Stimulated activated CD8-positive, alpha-beta memory T cell treated with anti-CD3 and anti-CD28 coated beads, Interleukin-4, amount 100 ng/mL, for 48 hours (primary cell): ENCODE measurements at regions not wholly inside any gene's neighbourhood (a gene's known extent, or its start where the extent isn't known, plus 50 kb on each side); places are given as distances from the start of the nearest gene placed in this dataset.

Experiments
- DNase-seq: peaks from one replicate; pipeline ENCODE4 v3.0.0-alpha.2; 2020

DNA sequence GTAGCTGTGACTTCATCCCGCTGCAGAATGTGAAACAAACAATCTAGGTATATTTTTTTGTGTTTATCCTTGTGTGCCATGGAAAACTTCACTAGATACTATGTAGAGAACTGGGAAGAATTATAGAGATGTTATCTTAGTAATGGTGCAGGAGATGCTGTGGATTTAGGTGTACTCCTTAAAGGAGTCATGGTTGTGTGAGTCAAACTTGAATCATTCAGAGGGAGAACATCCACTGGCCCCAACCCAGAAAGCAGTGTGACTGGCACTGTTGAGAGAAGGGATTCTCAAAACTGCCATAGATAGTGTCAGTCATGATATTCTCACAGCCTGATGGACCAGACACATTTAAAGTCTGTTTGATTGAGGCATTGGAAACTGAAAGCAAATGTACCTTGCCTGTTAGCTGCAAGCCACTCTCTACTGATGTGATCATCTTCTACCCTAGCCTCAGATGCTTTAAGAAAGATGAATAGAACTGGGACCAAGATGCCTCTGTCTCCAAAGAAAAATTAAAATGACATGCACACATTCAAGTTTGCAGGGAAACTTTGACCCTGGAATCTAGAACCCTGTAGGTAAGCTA lies 754.6 kb downstream of the MRPL39 start:
- no peak for DNase-seq

- no peak for DNase-seq
These were observed 757.2 kb downstream of the MRPL39 start for GRCh38 chr21:24850121-24850520.

- DNase-seq: no peak
These were observed 762.6 kb downstream of the MRPL39 start for GRCh38 chr21:24844671-24845070.

GRCh38 chr21:24840287-24840686 lies 767.0 kb downstream of the MRPL39 start:
- DNase-seq: no peak

DNA sequence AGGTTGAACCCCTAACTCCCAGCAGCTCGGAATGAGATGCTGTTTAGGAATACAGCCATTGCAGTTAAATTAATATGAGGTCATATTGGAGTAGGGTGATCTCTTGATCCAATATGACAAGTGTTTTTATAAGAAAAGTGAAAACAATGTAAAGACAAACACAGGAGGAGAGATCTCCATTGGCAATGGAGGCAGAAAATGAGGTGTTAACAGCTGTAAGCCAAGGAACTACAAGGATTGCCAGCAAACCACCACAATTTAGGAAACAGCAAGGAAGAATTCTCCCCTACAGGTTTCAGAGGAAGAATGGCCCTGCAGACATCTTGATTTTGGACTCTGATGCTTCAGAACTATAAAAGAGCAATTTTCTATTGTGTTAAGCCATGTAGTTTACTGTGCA lies 774.3 kb downstream of the MRPL39 start:
- no peak for DNase-seq

GRCh38 chr21:24829397-24829796 lies 777.9 kb downstream of the MRPL39 start:
- DNase-seq: no peak

- no peak for DNase-seq
These were observed 780.5 kb downstream of the MRPL39 start for GRCh38 chr21:24826822-24827221.

- DNase-seq: no peak
These were observed 781.9 kb downstream of the MRPL39 start for GRCh38 chr21:24825348-24825747.

DNA sequence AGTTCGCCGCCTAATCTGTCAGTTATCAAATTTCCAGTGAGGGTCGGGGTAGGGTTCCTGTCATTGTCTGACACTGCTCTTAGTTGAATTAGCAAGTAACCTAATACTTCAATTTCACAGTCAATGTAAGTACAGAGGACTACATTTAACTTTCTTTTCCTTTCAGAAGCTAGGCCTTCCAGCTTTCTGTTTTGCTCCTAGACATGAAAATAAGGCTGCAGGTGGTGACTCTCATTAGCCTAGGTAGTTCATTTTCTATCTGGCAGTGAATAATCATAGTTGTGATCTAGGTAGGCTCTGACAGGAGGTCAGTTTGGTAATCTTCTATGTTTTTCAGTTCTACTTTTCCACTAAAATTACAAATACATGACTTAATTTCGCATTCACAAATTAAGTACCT lies 783.1 kb downstream of the MRPL39 start:
- DNase-seq: no peak

GRCh38 chr21:24823247-24823646 lies 784.0 kb downstream of the MRPL39 start:
- no peak for DNase-seq

GRCh38 chr21:24785033-24785432 lies 822.2 kb downstream of the MRPL39 start:
- DNase-seq: no peak

GRCh38 chr21:24781146-24781545 lies 826.1 kb downstream of the MRPL39 start:
- DNase-seq: no peak

DNA sequence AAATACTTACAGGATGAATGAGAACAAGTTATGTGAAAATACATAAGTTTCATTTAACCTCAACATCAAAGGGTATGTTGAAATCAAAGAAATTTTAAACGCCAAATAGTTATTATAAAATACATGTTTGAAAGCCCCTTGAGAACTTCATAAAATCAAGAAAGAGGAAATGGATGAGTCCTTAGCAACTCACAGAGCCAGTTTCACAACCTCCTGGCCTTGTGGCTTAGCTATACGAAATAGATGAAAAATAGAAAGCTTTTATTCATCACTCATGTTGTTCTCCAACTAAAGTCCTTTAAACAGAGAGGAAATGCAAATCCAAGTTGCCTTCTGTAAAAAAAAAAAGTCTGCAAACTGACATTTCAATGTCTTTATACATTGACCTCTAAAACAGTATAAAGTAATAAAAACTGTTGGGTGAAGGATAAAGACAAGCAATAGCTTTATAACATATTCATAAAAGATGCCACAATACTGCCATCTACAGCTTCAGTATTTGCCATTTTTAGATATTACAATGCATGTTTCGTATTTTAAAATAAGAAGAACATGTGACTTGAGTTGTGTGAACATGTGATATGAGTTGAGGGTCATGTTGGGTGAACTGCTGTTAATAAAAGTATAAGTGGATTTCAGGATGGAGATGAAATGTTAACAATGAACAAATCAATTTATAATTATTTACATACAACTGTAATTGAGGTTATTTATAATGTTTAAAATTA lies 847.8 kb downstream of the MRPL39 start:
- no peak for DNase-seq

DNA sequence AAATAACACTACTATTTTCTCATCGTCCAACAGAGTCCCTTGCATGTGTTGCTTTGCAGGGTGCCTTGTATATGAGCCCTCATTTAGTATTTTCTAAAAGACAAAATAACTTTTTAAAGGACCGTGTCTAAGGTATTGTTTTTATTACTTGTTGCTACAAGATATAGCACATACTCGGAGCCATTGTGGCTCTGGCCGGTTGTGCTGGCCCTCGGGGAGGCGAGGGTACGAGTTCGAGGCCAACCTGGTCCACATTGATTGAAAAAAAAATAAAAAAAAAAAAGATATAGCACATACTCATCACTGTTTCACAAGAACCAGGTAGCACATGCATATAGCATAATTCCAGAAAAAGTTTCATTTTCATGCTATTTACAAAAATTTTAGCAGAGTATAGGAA lies 869.2 kb downstream of the MRPL39 start:
- DNase-seq: no peak

DNA sequence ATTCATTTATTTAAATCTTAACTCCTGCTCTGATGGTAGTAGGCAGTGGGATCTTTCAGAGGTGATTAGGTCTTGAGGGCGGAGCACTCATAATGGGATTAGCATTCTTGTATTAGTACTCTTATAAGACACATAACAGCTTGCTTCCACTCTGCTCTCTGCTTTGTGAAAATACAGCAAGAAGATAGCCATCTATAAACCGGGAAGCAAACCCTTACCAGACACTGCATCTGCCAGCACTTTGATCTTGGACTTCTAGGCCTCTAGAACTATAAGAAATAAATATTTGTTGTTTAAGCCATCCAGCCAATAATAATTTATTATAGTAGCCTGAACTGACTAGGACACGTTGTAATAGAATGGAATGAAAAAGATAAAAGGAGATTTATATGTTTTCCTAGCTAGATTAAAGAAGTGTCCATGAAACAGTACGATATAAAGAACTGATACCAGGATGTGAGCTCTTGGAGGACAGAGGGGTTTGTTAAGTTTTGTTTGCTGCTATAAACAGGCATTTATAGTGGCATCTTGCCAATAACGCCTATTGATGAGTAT lies 869.9 kb downstream of the MRPL39 start:
- no peak for DNase-seq

DNA sequence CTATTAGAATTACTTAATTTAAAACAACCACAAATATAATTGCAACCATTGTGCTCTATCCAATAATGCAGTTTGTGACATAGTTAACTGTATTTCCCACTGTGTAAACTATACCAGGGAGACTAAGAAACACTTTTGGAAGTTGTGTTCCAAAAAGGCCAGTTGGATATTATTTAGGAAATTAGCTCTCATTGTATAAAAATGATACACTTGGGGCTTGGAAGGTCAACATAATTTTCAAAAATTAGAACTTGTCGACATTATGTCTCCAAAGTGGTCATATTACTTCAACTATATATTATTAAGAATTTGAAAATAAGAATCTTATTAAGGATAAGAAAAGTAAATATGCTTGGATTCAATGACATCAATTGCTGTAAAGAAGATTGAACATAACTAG lies 876.6 kb downstream of the MRPL39 start:
- no peak for DNase-seq

DNA sequence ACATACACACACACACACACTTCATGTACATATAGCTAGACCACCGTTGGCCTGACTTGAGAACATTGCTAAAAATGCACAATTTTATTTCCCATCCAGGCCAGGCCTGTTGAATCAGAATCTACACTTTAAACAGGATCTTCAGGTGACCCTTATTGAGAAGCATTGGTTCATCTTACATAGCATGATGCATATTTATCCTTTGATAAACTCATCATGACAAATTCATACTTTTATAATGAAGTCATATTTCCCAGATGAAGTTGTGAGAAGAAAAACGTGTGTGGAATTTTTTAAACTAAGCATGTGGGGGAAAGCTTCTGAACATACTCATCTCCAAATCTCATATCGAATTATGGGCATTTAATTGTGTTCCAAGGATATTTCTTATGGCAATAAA lies 877.7 kb downstream of the MRPL39 start:
- DNase-seq: no peak

GRCh38 chr21:24727803-24728440 lies 879.4 kb downstream of the MRPL39 start:
- no peak for DNase-seq

DNA sequence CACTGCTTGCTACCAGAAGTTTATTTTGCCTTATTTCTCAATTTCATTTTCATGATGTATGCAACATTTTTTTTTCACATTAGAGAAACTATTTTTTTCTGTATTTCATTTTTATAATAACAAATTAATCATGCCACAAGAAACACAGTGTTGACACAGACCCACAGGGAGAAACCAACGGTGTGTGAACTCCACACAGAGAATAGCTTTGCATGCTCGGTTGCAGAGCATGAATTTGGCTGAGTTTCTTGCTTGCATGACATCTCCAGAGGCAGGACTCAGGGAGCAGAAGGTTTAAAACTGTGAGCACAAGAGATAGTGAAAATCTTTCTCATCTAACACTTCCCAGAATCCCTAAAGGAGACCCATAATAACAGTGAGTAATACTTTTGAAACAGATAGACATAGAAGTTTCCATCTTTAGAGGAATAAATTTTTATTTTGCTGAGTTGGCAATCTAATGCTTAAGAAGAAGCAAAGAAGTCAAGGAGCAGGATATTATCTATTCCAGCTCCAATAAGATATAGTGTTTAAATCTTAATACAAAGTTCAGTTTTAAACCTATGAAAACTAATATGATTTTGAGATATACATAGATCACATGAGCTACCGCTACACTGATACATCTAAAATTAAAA lies 890.9 kb downstream of the MRPL39 start:
- no peak for DNase-seq

DNA sequence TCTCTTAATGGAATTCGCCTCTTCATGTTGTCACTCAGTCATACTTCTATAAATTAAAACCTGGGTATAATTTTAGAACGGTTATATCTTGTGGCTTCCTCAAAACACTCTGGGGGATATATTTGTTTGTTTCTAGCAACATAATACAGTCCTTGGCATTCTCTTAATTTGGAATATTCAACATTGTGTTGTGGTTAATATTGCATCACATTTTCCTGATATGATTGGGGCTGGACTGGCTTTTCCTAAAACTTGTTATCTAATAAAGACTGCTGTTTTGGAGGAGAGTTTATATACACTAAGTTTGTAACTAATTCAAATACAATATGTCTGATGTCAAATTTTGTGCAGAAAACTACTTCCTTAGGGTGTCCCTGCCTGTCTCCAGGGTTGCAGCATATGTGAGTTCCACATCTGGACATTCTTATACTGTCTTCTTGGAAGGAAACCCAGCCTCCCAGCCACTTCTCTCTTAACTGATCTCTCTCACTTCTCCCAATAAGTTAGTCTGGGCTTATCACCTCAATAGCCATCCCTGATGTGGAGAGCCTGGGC lies 892.6 kb downstream of the MRPL39 start:
- no peak for DNase-seq

DNA sequence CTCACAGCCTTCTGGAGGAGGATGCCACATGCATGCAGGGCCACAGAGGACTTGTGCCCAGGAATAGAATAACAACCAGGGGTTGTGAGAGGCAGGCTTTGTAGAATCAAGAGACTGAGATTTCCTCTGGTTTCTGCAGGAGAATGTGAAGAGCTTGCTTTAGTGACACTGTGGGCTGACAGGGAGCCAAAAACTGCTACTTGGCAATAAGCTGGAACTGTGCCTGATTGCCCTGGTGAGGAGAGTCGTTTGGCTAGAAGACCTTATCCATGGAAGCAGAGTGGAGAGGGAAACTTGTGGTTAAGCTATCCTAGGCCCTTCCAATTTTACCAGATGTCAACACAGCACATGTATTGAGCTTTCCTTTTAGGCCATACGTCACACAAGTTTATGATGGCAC lies 902.1 kb downstream of the MRPL39 start:
- no peak for DNase-seq

GRCh38 chr21:24693779-24694178 lies 913.5 kb downstream of the MRPL39 start:
- no peak for DNase-seq

GRCh38 chr21:24681456-24681855 lies 925.8 kb downstream of the MRPL39 start:
- DNase-seq: no peak
